HUES48 (cell line): ENCODE measurements at regions not wholly inside any gene's neighbourhood (a gene's known extent, or its start where the extent isn't known, plus 50 kb on each side); places are given as distances from the start of the nearest gene placed in this dataset.

Source experiments
- H3K27ac ChIP-seq: one replicate; pipeline ENCODE4 v1.7.0; 2013; ENCODE audit warnings: low read depth, low read length, inconsistent platforms
- H3K27me3 ChIP-seq: 2 replicates; pipeline ENCODE4 v1.6.1; 2013; ENCODE audit warnings: mild to moderate bottlenecking, low read length; ENCODE audit not compliant: control insufficient read depth, insufficient read depth
- H3K36me3 ChIP-seq: 2 replicates; pipeline ENCODE4 v1.6.1; 2013; ENCODE audit warnings: low read length; ENCODE audit not compliant: control insufficient read depth, insufficient read depth
- H3K4me1 ChIP-seq: 2 replicates; pipeline ENCODE4 v1.6.1; 2013; ENCODE audit warnings: mild to moderate bottlenecking, low read length; ENCODE audit not compliant: control insufficient read depth, insufficient read depth
- H3K4me3 ChIP-seq: 2 replicates; pipeline ENCODE4 v1.5.1; 2013; ENCODE audit warnings: mild to moderate bottlenecking, low read depth, low read length
- H3K9ac ChIP-seq: 2 replicates; pipeline ENCODE4 v1.6.1; 2013; ENCODE audit warnings: mild to moderate bottlenecking, low read depth, low read length, moderate library complexity
- H3K9me3 ChIP-seq: 2 replicates; pipeline ENCODE4 v1.6.1; 2013; ENCODE audit warnings: low read length; ENCODE audit not compliant: control insufficient read depth, insufficient read depth

GRCh38 chr12:84785281-84785680 is 127.3 kb downstream of the SLC6A15 start:
- Histone ChIP-seq H3K9me3 (no peaks in the 10 kb centered on the region), H3K4me1 (no peaks in the 10 kb centered on the region), H3K9ac (no peak overlapping the region), H3K36me3 (no peaks in the 10 kb centered on the region), H3K27ac (no peak overlapping the region), H3K4me3 (no peak overlapping the region), H3K27me3 (no peaks in the 10 kb centered on the region)

- no peak overlapping the region for H3K27ac ChIP-seq
- H3K9me3 ChIP-seq = no peaks in the 10 kb centered on the region
- no peak overlapping the region for H3K4me3 ChIP-seq
- H3K4me1 ChIP-seq = no peaks in the 10 kb centered on the region
- no peaks in the 10 kb centered on the region for H3K27me3 ChIP-seq
- no peak overlapping the region for H3K9ac ChIP-seq
- H3K36me3 ChIP-seq = no peaks in the 10 kb centered on the region
These were observed 133.4 kb downstream of the SLC6A15 start for GRCh38 chr12:84779169-84779568.

- Histone ChIP-seq H3K36me3 (no peaks in the 10 kb centered on the region), H3K4me3 (no peak overlapping the region), H3K9ac (no peak overlapping the region), H3K9me3 (no peaks in the 10 kb centered on the region), H3K27ac (no peak overlapping the region), H3K4me1 (no peaks in the 10 kb centered on the region), H3K27me3 (no peaks in the 10 kb centered on the region)
These were observed 140.3 kb downstream of the SLC6A15 start for GRCh38 chr12:84772281-84772680.

GRCh38 chr12:84767079-84767478 is 145.5 kb downstream of the SLC6A15 start:
- Histone ChIP-seq H3K27me3 (no peaks in the 10 kb centered on the region), H3K36me3 (no peaks in the 10 kb centered on the region), H3K4me3 (no peak overlapping the region), H3K9me3 (no peaks in the 10 kb centered on the region), H3K4me1 (peaks cover 20% of the 10 kb centered on the region), H3K27ac (no peak overlapping the region), H3K9ac (no peak overlapping the region)

- Histone ChIP-seq H3K9ac (no peak overlapping the region), H3K4me3 (no peak overlapping the region), H3K27ac (no peak overlapping the region), H3K27me3 (no peaks in the 10 kb centered on the region), H3K36me3 (no peaks in the 10 kb centered on the region), H3K9me3 (no peaks in the 10 kb centered on the region), H3K4me1 (peaks cover 20% of the 10 kb centered on the region)
These were observed 146.2 kb downstream of the SLC6A15 start for GRCh38 chr12:84766375-84766774.

- Histone ChIP-seq H3K4me1 (peaks cover 20% of the 10 kb centered on the region), H3K36me3 (no peaks in the 10 kb centered on the region), H3K9me3 (no peaks in the 10 kb centered on the region)
These were observed 148.6 kb downstream of the SLC6A15 start for GRCh38 chr12:84764001-84764400.

GRCh38 chr12:84763107-84763506 is 149.5 kb downstream of the SLC6A15 start:
- no peaks in the 10 kb centered on the region for H3K27me3 ChIP-seq
- peaks cover 20% of the 10 kb centered on the region for H3K4me1 ChIP-seq
- H3K9ac ChIP-seq = no peak overlapping the region
- H3K27ac ChIP-seq = no peak overlapping the region
- no peaks in the 10 kb centered on the region for H3K36me3 ChIP-seq
- H3K9me3 ChIP-seq = no peaks in the 10 kb centered on the region
- H3K4me3 ChIP-seq = no peak overlapping the region

More at GRCh38 chr12:84764001-84764400, 148.6 kb downstream of the SLC6A15 start:
- Histone ChIP-seq H3K27ac (no peak overlapping the region), H3K9ac (no peak overlapping the region), H3K27me3 (no peaks in the 10 kb centered on the region), H3K4me3 (no peak overlapping the region)

GRCh38 chr12:84760091-84760865 is 152.3 kb downstream of the SLC6A15 start:
- Histone ChIP-seq H3K27me3 (no peaks in the 10 kb centered on the region), H3K9me3 (no peaks in the 10 kb centered on the region), H3K27ac (no peak overlapping the region), H3K36me3 (no peaks in the 10 kb centered on the region), H3K4me3 (no peak overlapping the region), H3K4me1 (peaks cover 5% of the 10 kb centered on the region), H3K9ac (no peak overlapping the region)

- no peaks in the 10 kb centered on the region for H3K4me1 ChIP-seq
- H3K27ac ChIP-seq = no peak overlapping the region
- H3K9ac ChIP-seq = no peak overlapping the region
- no peaks in the 10 kb centered on the region for H3K36me3 ChIP-seq
- no peaks in the 10 kb centered on the region for H3K27me3 ChIP-seq
- no peaks in the 10 kb centered on the region for H3K9me3 ChIP-seq
- H3K4me3 ChIP-seq = no peak overlapping the region
These were observed 154.6 kb downstream of the SLC6A15 start for GRCh38 chr12:84757978-84758377.

- no peaks in the 10 kb centered on the region for H3K27me3 ChIP-seq
These were observed 155.6 kb downstream of the SLC6A15 start for GRCh38 chr12:84756961-84757360.

GRCh38 chr12:84745127-84745526 is 167.5 kb downstream of the SLC6A15 start:
- no peak overlapping the region for H3K27ac ChIP-seq
- H3K9ac ChIP-seq = no peak overlapping the region
- H3K4me3 ChIP-seq = no peak overlapping the region
- H3K9me3 ChIP-seq = no peaks in the 10 kb centered on the region
- H3K36me3 ChIP-seq = no peaks in the 10 kb centered on the region
- peaks cover 5% of the 10 kb centered on the region; the same call in 1 of the 2 replicates for H3K4me1 ChIP-seq
- H3K27me3 ChIP-seq = no peaks in the 10 kb centered on the region

More at GRCh38 chr12:84756961-84757360, 155.6 kb downstream of the SLC6A15 start:
- no peaks in the 10 kb centered on the region for H3K4me1 ChIP-seq
- H3K36me3 ChIP-seq = no peaks in the 10 kb centered on the region
- no peak overlapping the region for H3K4me3 ChIP-seq
- H3K9ac ChIP-seq = no peak overlapping the region
- H3K9me3 ChIP-seq = no peaks in the 10 kb centered on the region
- H3K27ac ChIP-seq = no peak overlapping the region
